Endothelial cell of umbilical vein (primary cell): ENCODE measurements at regions not wholly inside any gene's neighbourhood (a gene's known extent, or its start where the extent isn't known, plus 50 kb on each side); places are given as distances from the start of the nearest gene placed in this dataset.

Experiments used
- BruUV-seq: library from RNA; stranded (reverse); fragments of 400-500 nt; replicated peaks from 2 replicates; lab custom pipeline; 2021; lab: Mats Ljungman, UMichigan
- CTCF ChIA-PET: fragments of 300-600, 350-600 bp; sonication (Branson Sonifier 250); formaldehyde crosslinking; loops from one replicate; lab custom pipeline; 2021; ENCODE audit warnings: antibody characterized with exemption, inconsistent platforms; lab: Charles Lee
- POLR2A ChIA-PET: fragments of 300-600, 350-600 bp; sonication (Branson Sonifier 250); formaldehyde crosslinking; loops from one replicate; lab custom pipeline; 2021; ENCODE audit warnings: antibody characterized with exemption, inconsistent platforms; lab: Charles Lee
- DNase-seq: peaks from one replicate; pipeline ENCODE4 v3.0.0-alpha.2; 2011; ENCODE audit warnings: low read depth, low spot score
- FAIRE-seq: peaks from 2 replicates; lab custom pipeline; 2011; peaks lifted over from hg19 to GRCh38; lab: Jason Lieb, UNC
- H2AFZ ChIP-seq: 2 replicates; pipeline ENCODE4 v1.6.0; 2012; ENCODE audit warnings: low read depth, low read length, control low read depth, inconsistent platforms
- H3K27ac ChIP-seq: 2 replicates; pipeline ENCODE4 v1.5.1; 2011; ENCODE audit warnings: low read depth, mild to moderate bottlenecking, control low read depth, low read length, moderate library complexity; ENCODE audit not compliant: insufficient read depth
- H3K27me3 ChIP-seq, 2 experiments: 2 replicates each; pipeline versions ENCODE4 v1.6.0 to v1.6.1; 2011; ENCODE audit warnings: low read length in 2 of 2, mixed read lengths in 1 of 2; ENCODE audit not compliant: control insufficient read depth in 2 of 2, insufficient read depth in 2 of 2
- H3K36me3 ChIP-seq, 2 experiments: 2 replicates in 1 of 2; 3 replicates in 1 of 2; pipeline ENCODE4 v1.5.1; 2011; ENCODE audit warnings: low read length in 2 of 2, mild to moderate bottlenecking in 1 of 2, moderate library complexity in 1 of 2; ENCODE audit not compliant: control insufficient read depth in 2 of 2, insufficient read depth in 2 of 2; ENCODE audit errors: extremely low read depth in 1 of 2
- H3K4me1 ChIP-seq: 3 replicates; pipeline ENCODE4 v1.5.1; 2011; ENCODE audit warnings: mild to moderate bottlenecking, low read length; ENCODE audit not compliant: control insufficient read depth, insufficient read depth; ENCODE audit errors: extremely low read depth
- H3K4me2 ChIP-seq: 2 replicates; pipeline ENCODE4 v1.6.1; 2011; ENCODE audit warnings: low read length, control low read depth, mixed read lengths; ENCODE audit not compliant: insufficient read depth
- H3K4me3 ChIP-seq, 3 experiments: fragments of 200-600 bp in 1 of 3; sonication (generic), shearing (Covaris generic) in 1 of 3; replicated peaks in 1 of 3; 2 replicates each; pipeline ENCODE4 v1.5.1; 2011 to 2016; ENCODE audit warnings: control low read depth in 3 of 3, low read length in 3 of 3, mild to moderate bottlenecking in 2 of 3, inconsistent platforms in 1 of 3, low read depth in 1 of 3, moderate library complexity in 1 of 3; ENCODE audit not compliant: insufficient read depth in 1 of 3
- H3K79me2 ChIP-seq: 2 replicates; pipeline ENCODE4 v1.6.0; 2012; ENCODE audit warnings: low read length, inconsistent platforms; ENCODE audit not compliant: control insufficient read depth, insufficient read depth
- H3K9ac ChIP-seq: replicated peaks from 2 replicates; pipeline ENCODE3; 2011; ENCODE audit warnings: low read length, control low read depth; ENCODE audit not compliant: insufficient read depth; ENCODE audit errors: extremely low read depth
- H3K9me1 ChIP-seq: replicated peaks from 3 replicates; pipeline ENCODE4 v1.6.0; 2011; ENCODE audit warnings: mild to moderate bottlenecking, low read length; ENCODE audit not compliant: control insufficient read depth, insufficient read depth; ENCODE audit errors: extremely low read depth
- H3K9me3 ChIP-seq: replicated peaks from 2 replicates; pipeline ENCODE4 v1.5.1; 2012; ENCODE audit warnings: low read length, inconsistent platforms; ENCODE audit not compliant: control insufficient read depth, insufficient read depth
- H4K20me1 ChIP-seq: replicated peaks from 2 replicates; pipeline ENCODE3; 2011; ENCODE audit warnings: mild to moderate bottlenecking, low read length; ENCODE audit not compliant: control insufficient read depth, insufficient read depth; ENCODE audit errors: extremely low read depth
- CTCF ChIP-seq, 2 donors: IDR thresholded peaks; 1 replicate in 1 of 2; 2 replicates in 1 of 2; pipeline ENCODE4 v1.5.1; 2011; ENCODE audit warnings: low read length in 2 of 2, mild to moderate bottlenecking in 2 of 2, moderate library complexity in 2 of 2, control low read depth in 1 of 2, inconsistent platforms in 1 of 2, low read depth in 1 of 2; ENCODE audit not compliant: insufficient read depth in 1 of 2; ENCODE audit errors: extremely low read depth in 1 of 2
- EZH2 ChIP-seq: IDR thresholded peaks from 2 replicates; pipeline ENCODE4 v1.6.1; 2012; ENCODE audit warnings: borderline replicate concordance, low read depth, mild to moderate bottlenecking, moderate library complexity, low read length, inconsistent platforms; ENCODE audit not compliant: severe bottlenecking
- FOS ChIP-seq: IDR thresholded peaks from 2 replicates; pipeline ENCODE4 v1.6.1; 2011; ENCODE audit warnings: mild to moderate bottlenecking, low read length, moderate library complexity, borderline replicate concordance; ENCODE audit not compliant: insufficient read depth
- GATA2 ChIP-seq: IDR thresholded peaks from 2 replicates; pipeline ENCODE4 v1.7.0; 2011; ENCODE audit warnings: low read depth, mild to moderate bottlenecking, moderate library complexity, mixed read lengths, low read length; ENCODE audit not compliant: insufficient read length, insufficient read depth
- JUN ChIP-seq: IDR thresholded peaks from 2 replicates; pipeline ENCODE4 v1.6.1; 2011; ENCODE audit warnings: borderline replicate concordance, low read depth; ENCODE audit not compliant: insufficient read length, insufficient read depth
- MAX ChIP-seq: IDR thresholded peaks from 2 replicates; pipeline ENCODE4 v1.6.1; 2011; ENCODE audit not compliant: insufficient read depth, insufficient read length
- MYC ChIP-seq: IDR thresholded peaks from one replicate; pipeline ENCODE4 v1.6.1; 2011; ENCODE audit warnings: mild to moderate bottlenecking, low read depth, low read length
- POLR2A ChIP-seq: IDR thresholded peaks from 2 replicates; pipeline ENCODE4 v1.6.1; 2012; ENCODE audit warnings: low read depth, mild to moderate bottlenecking, control low read depth, low read length
- POLR2AphosphoS5 ChIP-seq: IDR thresholded peaks from 2 replicates; pipeline ENCODE4 v1.6.1; 2012; ENCODE audit warnings: low read depth, mild to moderate bottlenecking, control low read depth, low read length, moderate library complexity; ENCODE audit not compliant: insufficient read depth
- dilution Hi-C: fragments of 300-500 bp; cut with MboI; formaldehyde crosslinking; loops from one replicate; pipeline ENCODE4 v1.15.0; 2019; ENCODE audit warnings: low sequenced_read_pairs; ENCODE audit not compliant: extremely low pct_ligation_motif_present
- intact Hi-C: fragments of 100-400 bp; cut with micrococcal nuclease; formaldehyde crosslinking; loops from one replicate; pipeline ENCODE4 v1.10.0; 2022

GRCh38 chr11:92425127-92425526, 200.5 kb downstream of the FAT3 start:
- POLR2A ChIA-PET, result no interaction called here
- CTCF ChIA-PET, result no interaction called here
- Histone ChIP-seq H3K27me3 (no peaks in the 10 kb centered on the region), H3K4me2 (no peak overlapping the region), H3K4me3 (no peak overlapping the region), H4K20me1 (no peaks in the 10 kb centered on the region), H3K27ac (no peak overlapping the region), H3K9me1 (no peaks in the 10 kb centered on the region), H3K79me2 (no peaks in the 10 kb centered on the region), H3K4me1 (no peaks in the 10 kb centered on the region), H2AFZ (no peak overlapping the region), H3K36me3 (no peaks in the 10 kb centered on the region), H3K9me3 (no peaks in the 10 kb centered on the region), H3K9ac (no peak overlapping the region)
- DNase-seq, result no peak
- FAIRE-seq, result no peak
- dilution Hi-C loops (no loop called here), intact Hi-C loops (no loop called here)
- TF ChIP-seq CTCF (IDR thresholded peaks at IDR 0.05; ENCODE audit: extremely low read depth in 1 of 2, insufficient read depth in 1 of 2, low read depth in 1 of 2, low read length in 2 of 2) (no peak), EZH2 (no peak), GATA2 (no peak), MAX (no peak), MYC (no peak), FOS (no peak), POLR2A (no peak), JUN (no peak), POLR2AphosphoS5 (no peak)
- no TSS peak for BruUV-seq
